IMR-90 (cell line): ENCODE measurements at regions not wholly inside any gene's neighbourhood (a gene's known extent, or its start where the extent isn't known, plus 50 kb on each side); places are given as distances from the start of the nearest gene placed in this dataset.

Source experiments
- ATAC-seq: fragments of 200-7000 bp; cut with Tn5 transposase; 2 replicates; pipeline ENCODE4 v1.9.1; 2020; ENCODE audit warnings: low read depth, mild to moderate bottlenecking, moderate library complexity
- BruUV-seq: library from RNA; stranded (reverse); fragments of 400-500 nt; replicated peaks from 2 replicates; lab custom pipeline; 2021; lab: Mats Ljungman, UMichigan
- CTCF ChIA-PET: fragments of 300-600 bp; formaldehyde crosslinking; extraction: SDS; loops from one replicate; lab custom pipeline; 2021; ENCODE audit warnings: antibody characterized with exemption; lab: Yijun Ruan, JAX
- POLR2A ChIA-PET: fragments of 300-600 bp; sonication (Branson Sonifier 250); formaldehyde crosslinking; loops from one replicate; lab custom pipeline; 2022; ENCODE audit warnings: antibody characterized with exemption; ENCODE audit not compliant: unreplicated experiment; lab: Charles Lee
- DNase-seq: peaks from one replicate; pipeline ENCODE4 v3.0.0; 2013
- H2AFZ ChIP-seq: replicated peaks from 2 replicates; pipeline ENCODE3; 2013; ENCODE audit warnings: low read length, mild to moderate bottlenecking; ENCODE audit not compliant: poor library complexity
- H2AK5ac ChIP-seq: 2 replicates; pipeline ENCODE4 v1.6.1; 2013; ENCODE audit warnings: low read depth, low read length, inconsistent platforms
- H2AK9ac ChIP-seq: replicated peaks from 2 replicates; pipeline ENCODE3; 2013; ENCODE audit warnings: mild to moderate bottlenecking, low read depth, low read length, moderate library complexity; ENCODE audit not compliant: poor library complexity
- H2BK120ac ChIP-seq: 2 replicates; pipeline ENCODE4 v1.6.1; 2013; ENCODE audit warnings: low read depth, low read length, inconsistent platforms
- H2BK15ac ChIP-seq: 3 replicates; pipeline ENCODE4 v1.6.1; 2013; ENCODE audit warnings: low read depth, low read length, inconsistent platforms
- H2BK20ac ChIP-seq: 2 replicates; pipeline ENCODE4 v1.6.1; 2013; ENCODE audit warnings: low read depth, mild to moderate bottlenecking, inconsistent platforms, low read length, moderate library complexity
- H2BK5ac ChIP-seq: 2 replicates; pipeline ENCODE4 v1.6.1; 2013; ENCODE audit warnings: mild to moderate bottlenecking, low read depth, low read length, inconsistent platforms; ENCODE audit not compliant: poor library complexity, severe bottlenecking
- H3K14ac ChIP-seq: replicated peaks from 2 replicates; pipeline ENCODE4 v1.6.1; 2013; ENCODE audit warnings: low read depth, low read length, inconsistent platforms
- H3K18ac ChIP-seq: 2 replicates; pipeline ENCODE4 v1.6.1; 2013; ENCODE audit warnings: low read depth, low read length, control low read depth
- H3K23ac ChIP-seq: 2 replicates; pipeline ENCODE4 v1.6.1; 2013; ENCODE audit warnings: low read depth, low read length, inconsistent platforms
- H3K27ac ChIP-seq: 2 replicates; pipeline ENCODE4 v1.5.1; 2013; ENCODE audit warnings: mild to moderate bottlenecking, control low read depth, low read length; ENCODE audit not compliant: insufficient read depth
- H3K27me3 ChIP-seq: 2 replicates; pipeline ENCODE4 v1.6.1; 2013; ENCODE audit warnings: low read length; ENCODE audit not compliant: control insufficient read depth, insufficient read depth
- H3K36me3 ChIP-seq: 2 replicates; pipeline ENCODE4 v1.6.1; 2013; ENCODE audit warnings: low read length, mixed read lengths; ENCODE audit not compliant: control insufficient read depth, insufficient read depth
- H3K4ac ChIP-seq: 2 replicates; pipeline ENCODE4 v1.6.1; 2013; ENCODE audit warnings: low read depth, low read length, inconsistent platforms
- H3K4me1 ChIP-seq: 2 replicates; pipeline ENCODE4 v1.6.1; 2013; ENCODE audit warnings: low read length, mixed read lengths; ENCODE audit not compliant: control insufficient read depth, insufficient read depth
- H3K4me2 ChIP-seq: 2 replicates; pipeline ENCODE4 v1.6.1; 2013; ENCODE audit warnings: low read depth, mild to moderate bottlenecking, control low read depth, low read length, moderate library complexity
- H3K4me3 ChIP-seq: 2 replicates; pipeline ENCODE4 v1.5.1; 2013; ENCODE audit warnings: low read depth, mild to moderate bottlenecking, control low read depth, low read length, moderate library complexity; ENCODE audit not compliant: insufficient read depth
- H3K56ac ChIP-seq: 2 replicates; pipeline ENCODE4 v1.6.1; 2013; ENCODE audit warnings: low read length, inconsistent platforms; ENCODE audit not compliant: insufficient read depth; ENCODE audit errors: extremely low read depth
- H3K79me1 ChIP-seq, 2 experiments: 2 replicates each; pipeline ENCODE4 v1.6.1; 2013; ENCODE audit warnings: low read length in 2 of 2, inconsistent platforms in 1 of 2, low read depth in 1 of 2
- H3K9ac ChIP-seq: 2 replicates; pipeline ENCODE4 v1.6.1; 2013; ENCODE audit warnings: low read depth, low read length, control low read depth
- H3K9me1 ChIP-seq: 2 replicates; pipeline ENCODE4 v1.6.1; 2013; ENCODE audit warnings: low read length, inconsistent platforms; ENCODE audit not compliant: insufficient read depth
- H3K9me3 ChIP-seq: 2 replicates; pipeline ENCODE4 v1.6.1; 2013; ENCODE audit warnings: low read length; ENCODE audit not compliant: control insufficient read depth, insufficient read depth
- H4K20me1 ChIP-seq: 2 replicates; pipeline ENCODE4 v1.6.1; 2013; ENCODE audit warnings: low read length, inconsistent platforms; ENCODE audit not compliant: insufficient read depth
- H4K5ac ChIP-seq: 2 replicates; pipeline ENCODE4 v1.6.1; 2013; ENCODE audit warnings: mild to moderate bottlenecking, low read depth, low read length, control low read depth
- H4K8ac ChIP-seq, 2 experiments: 2 replicates each; pipeline ENCODE4 v1.6.1; 2013; ENCODE audit warnings: low read depth in 2 of 2, low read length in 2 of 2, control low read depth in 1 of 2, inconsistent platforms in 1 of 2
- H4K91ac ChIP-seq: 2 replicates; pipeline ENCODE4 v1.6.1; 2013; ENCODE audit warnings: low read depth, low read length, inconsistent platforms; ENCODE audit not compliant: insufficient read depth
- BHLHE40 ChIP-seq: fragments of 150-350 bp; IDR thresholded peaks from 2 replicates; pipeline ENCODE4 v1.6.1; 2016; ENCODE audit warnings: mild to moderate bottlenecking, low read depth, low read length
- CEBPB ChIP-seq: IDR thresholded peaks from 2 replicates; pipeline ENCODE4 v1.6.1; 2012; ENCODE audit warnings: low read depth, low read length, improper control_type of control experiment
- CHD1 ChIP-seq: IDR thresholded peaks from 2 replicates; pipeline ENCODE4 v1.6.1; 2012; ENCODE audit warnings: low read depth, low read length, improper control_type of control experiment
- FOS ChIP-seq: fragments of 150-350 bp; IDR thresholded peaks from 2 replicates; pipeline ENCODE4 v1.6.1; 2016; ENCODE audit warnings: low read depth, low read length
- MAFK ChIP-seq: IDR thresholded peaks from 2 replicates; pipeline ENCODE4 v1.6.1; 2012; ENCODE audit warnings: low read depth, low read length, improper control_type of control experiment
- MAZ ChIP-seq: IDR thresholded peaks from 2 replicates; pipeline ENCODE4 v1.6.1; 2012; ENCODE audit warnings: low read depth, mild to moderate bottlenecking, low read length, improper control_type of control experiment, moderate library complexity, borderline replicate concordance
- MXI1 ChIP-seq: IDR thresholded peaks from 2 replicates; pipeline ENCODE4 v1.6.1; 2012; ENCODE audit warnings: low read depth, mild to moderate bottlenecking, low read length, moderate library complexity, borderline replicate concordance
- NFE2L2 ChIP-seq: fragments of 150-350 bp; IDR thresholded peaks from 2 replicates; pipeline ENCODE4 v1.6.1; 2016; ENCODE audit warnings: low read depth, mild to moderate bottlenecking, low read length
- POLR2A ChIP-seq: IDR thresholded peaks from 2 replicates; pipeline ENCODE4 v1.6.1; 2012; ENCODE audit warnings: mild to moderate bottlenecking, low read depth, low read length
- RAD21 ChIP-seq: IDR thresholded peaks from 2 replicates; pipeline ENCODE4 v1.6.1; 2012; ENCODE audit warnings: low read length, improper control_type of control experiment
- RCOR1 ChIP-seq: IDR thresholded peaks from 2 replicates; pipeline ENCODE4 v1.6.1; 2012; ENCODE audit warnings: mild to moderate bottlenecking, low read length, improper control_type of control experiment; ENCODE audit not compliant: insufficient replicate concordance
- RFX5 ChIP-seq: IDR thresholded peaks from 2 replicates; pipeline ENCODE4 v1.8.0; 2012; ENCODE audit warnings: low read depth, mild to moderate bottlenecking, low read length, moderate library complexity
- SMC3 ChIP-seq: fragments of 150-350 bp; IDR thresholded peaks from 2 replicates; pipeline ENCODE4 v1.6.1; 2016; ENCODE audit warnings: low read depth, mild to moderate bottlenecking, antibody characterized with exemption, low read length, moderate library complexity
- USF2 ChIP-seq: fragments of 150-350 bp; IDR thresholded peaks from 2 replicates; pipeline ENCODE4 v1.6.1; 2017; ENCODE audit warnings: mild to moderate bottlenecking, antibody characterized with exemption, low read length, low read depth
- dilution Hi-C: fragments of 300-500 bp; cut with HindIII; formaldehyde crosslinking; loops from one replicate; pipeline ENCODE4 v1.14.3; 2018; ENCODE audit warnings: low sequenced_read_pairs; ENCODE audit not compliant: unreplicated experiment
- in situ Hi-C: fragments of 300-500 bp; cut with MboI; formaldehyde crosslinking; loops from 3 replicates; pipeline ENCODE4 v1.14.3; 2019; ENCODE audit warnings: low sequenced_read_pairs, inconsistent platforms, mixed read lengths
- intact Hi-C: fragments of 100-400 bp; cut with micrococcal nuclease; formaldehyde crosslinking; loops from 2 replicates; pipeline ENCODE4 v1.10.0; 2022
- TF ChIP-seq, protein P1 (sequence below): fragments of 150-350 bp; IDR thresholded peaks from 2 replicates; pipeline ENCODE4 v1.6.1; 2016; ENCODE audit warnings: low read depth, mild to moderate bottlenecking, low read length, moderate library complexity, borderline replicate concordance
- TF ChIP-seq, protein P2 (sequence below): conservative IDR thresholded peaks from 2 replicates; pipeline ENCODE4 v1.5.1; 2012; ENCODE audit warnings: mild to moderate bottlenecking, low read depth, low read length, improper control_type of control experiment

- H3K27me3 ChIP-seq, result peaks cover 4% of the 10 kb centered on the region; the same call in 1 of the 2 replicates
- intact Hi-C loops, result no loop called here
- dilution Hi-C loops, result no loop called here
- H3K9me3 ChIP-seq, result no peaks in the 10 kb centered on the region
- no peak overlapping the region for H2AK9ac ChIP-seq
- TF ChIP-seq MAFK (no peak), CEBPB (no peak), MXI1 (no peak), BHLHE40 (no peak), RAD21 (no peak), MAZ (no peak), FOS (no peak), RCOR1 (no peak), USF2 (no peak), RFX5 (no peak), POLR2A (no peak), SMC3 (no peak), CHD1 (no peak), NFE2L2 (no peak)
- TF ChIP-seq, protein P1, sequence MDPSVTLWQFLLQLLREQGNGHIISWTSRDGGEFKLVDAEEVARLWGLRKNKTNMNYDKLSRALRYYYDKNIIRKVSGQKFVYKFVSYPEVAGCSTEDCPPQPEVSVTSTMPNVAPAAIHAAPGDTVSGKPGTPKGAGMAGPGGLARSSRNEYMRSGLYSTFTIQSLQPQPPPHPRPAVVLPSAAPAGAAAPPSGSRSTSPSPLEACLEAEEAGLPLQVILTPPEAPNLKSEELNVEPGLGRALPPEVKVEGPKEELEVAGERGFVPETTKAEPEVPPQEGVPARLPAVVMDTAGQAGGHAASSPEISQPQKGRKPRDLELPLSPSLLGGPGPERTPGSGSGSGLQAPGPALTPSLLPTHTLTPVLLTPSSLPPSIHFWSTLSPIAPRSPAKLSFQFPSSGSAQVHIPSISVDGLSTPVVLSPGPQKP, result no peak
- TF ChIP-seq, protein P2, sequence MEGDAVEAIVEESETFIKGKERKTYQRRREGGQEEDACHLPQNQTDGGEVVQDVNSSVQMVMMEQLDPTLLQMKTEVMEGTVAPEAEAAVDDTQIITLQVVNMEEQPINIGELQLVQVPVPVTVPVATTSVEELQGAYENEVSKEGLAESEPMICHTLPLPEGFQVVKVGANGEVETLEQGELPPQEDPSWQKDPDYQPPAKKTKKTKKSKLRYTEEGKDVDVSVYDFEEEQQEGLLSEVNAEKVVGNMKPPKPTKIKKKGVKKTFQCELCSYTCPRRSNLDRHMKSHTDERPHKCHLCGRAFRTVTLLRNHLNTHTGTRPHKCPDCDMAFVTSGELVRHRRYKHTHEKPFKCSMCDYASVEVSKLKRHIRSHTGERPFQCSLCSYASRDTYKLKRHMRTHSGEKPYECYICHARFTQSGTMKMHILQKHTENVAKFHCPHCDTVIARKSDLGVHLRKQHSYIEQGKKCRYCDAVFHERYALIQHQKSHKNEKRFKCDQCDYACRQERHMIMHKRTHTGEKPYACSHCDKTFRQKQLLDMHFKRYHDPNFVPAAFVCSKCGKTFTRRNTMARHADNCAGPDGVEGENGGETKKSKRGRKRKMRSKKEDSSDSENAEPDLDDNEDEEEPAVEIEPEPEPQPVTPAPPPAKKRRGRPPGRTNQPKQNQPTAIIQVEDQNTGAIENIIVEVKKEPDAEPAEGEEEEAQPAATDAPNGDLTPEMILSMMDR, result no peak
- no peak overlapping the region for H3K23ac ChIP-seq
- no peak overlapping the region for H3K56ac ChIP-seq
- H3K36me3 ChIP-seq, result no peaks in the 10 kb centered on the region
- H3K27ac ChIP-seq, result no peak overlapping the region
- no peak overlapping the region for H4K8ac ChIP-seq
- POLR2A ChIA-PET, result no interaction called here
- no TSS peak for BruUV-seq
- H3K9me1 ChIP-seq, result no peaks in the 10 kb centered on the region
- ATAC-seq (no peak), DNase-seq (no peak)
- no peaks in the 10 kb centered on the region for H3K4me1 ChIP-seq
- H4K20me1 ChIP-seq, result no peaks in the 10 kb centered on the region
- H2AFZ ChIP-seq, result no peak overlapping the region
- H2BK20ac ChIP-seq, result no peak overlapping the region
- no peak overlapping the region for H3K4me2 ChIP-seq
- no peak overlapping the region for H2BK5ac ChIP-seq
- CTCF ChIA-PET, result no interaction called here
- H2BK120ac ChIP-seq, result no peak overlapping the region
- H3K9ac ChIP-seq, result no peak overlapping the region
- in situ Hi-C loops, result no loop called here
- no peak overlapping the region for H3K4ac ChIP-seq
- no peaks in the 10 kb centered on the region for H3K79me1 ChIP-seq
- H4K5ac ChIP-seq, result no peak overlapping the region
- H2AK5ac ChIP-seq, result no peak overlapping the region
- H3K14ac ChIP-seq, result no peak overlapping the region
- H3K4me3 ChIP-seq, result no peak overlapping the region
- H2BK15ac ChIP-seq, result no peak overlapping the region
- no peak overlapping the region for H4K91ac ChIP-seq
- no peak overlapping the region for H3K18ac ChIP-seq
Observed at GRCh38 chr1:65022216-65022615, 55.9 kb upstream of the JAK1 start.
